HFF-Myc (cell line): ENCODE measurements at regions not wholly inside any gene's neighbourhood (a gene's known extent, or its start where the extent isn't known, plus 50 kb on each side); places are given as distances from the start of the nearest gene placed in this dataset.
A peak's percentile ranks its signal among the peaks of the same experiment; 100 is the strongest.

ENCODE experiments used
- DNase-seq: peaks from one replicate; pipeline ENCODE4 v3.0.0-alpha.2; 2011; ENCODE audit warnings: low read depth; ENCODE audit errors: extremely low read depth
- H3K4me3 ChIP-seq: replicated peaks from 2 replicates; pipeline ENCODE4 v1.5.1; 2011; ENCODE audit warnings: low read depth, mild to moderate bottlenecking, control low read depth, low read length
- TF ChIP-seq, protein P1 (sequence below): IDR thresholded peaks from 2 replicates; pipeline ENCODE4 v1.5.1; 2012; ENCODE audit warnings: mild to moderate bottlenecking, low read depth, low read length, control low read depth; ENCODE audit errors: missing control alignments

GRCh38 chr13:79772811-79773210, 291.9 kb downstream of the NDFIP2 start:
- DNase-seq, result no peak
- H3K4me3 ChIP-seq, result no peak overlapping the region
- TF ChIP-seq, protein P1, sequence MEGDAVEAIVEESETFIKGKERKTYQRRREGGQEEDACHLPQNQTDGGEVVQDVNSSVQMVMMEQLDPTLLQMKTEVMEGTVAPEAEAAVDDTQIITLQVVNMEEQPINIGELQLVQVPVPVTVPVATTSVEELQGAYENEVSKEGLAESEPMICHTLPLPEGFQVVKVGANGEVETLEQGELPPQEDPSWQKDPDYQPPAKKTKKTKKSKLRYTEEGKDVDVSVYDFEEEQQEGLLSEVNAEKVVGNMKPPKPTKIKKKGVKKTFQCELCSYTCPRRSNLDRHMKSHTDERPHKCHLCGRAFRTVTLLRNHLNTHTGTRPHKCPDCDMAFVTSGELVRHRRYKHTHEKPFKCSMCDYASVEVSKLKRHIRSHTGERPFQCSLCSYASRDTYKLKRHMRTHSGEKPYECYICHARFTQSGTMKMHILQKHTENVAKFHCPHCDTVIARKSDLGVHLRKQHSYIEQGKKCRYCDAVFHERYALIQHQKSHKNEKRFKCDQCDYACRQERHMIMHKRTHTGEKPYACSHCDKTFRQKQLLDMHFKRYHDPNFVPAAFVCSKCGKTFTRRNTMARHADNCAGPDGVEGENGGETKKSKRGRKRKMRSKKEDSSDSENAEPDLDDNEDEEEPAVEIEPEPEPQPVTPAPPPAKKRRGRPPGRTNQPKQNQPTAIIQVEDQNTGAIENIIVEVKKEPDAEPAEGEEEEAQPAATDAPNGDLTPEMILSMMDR, result no peak

DNA sequence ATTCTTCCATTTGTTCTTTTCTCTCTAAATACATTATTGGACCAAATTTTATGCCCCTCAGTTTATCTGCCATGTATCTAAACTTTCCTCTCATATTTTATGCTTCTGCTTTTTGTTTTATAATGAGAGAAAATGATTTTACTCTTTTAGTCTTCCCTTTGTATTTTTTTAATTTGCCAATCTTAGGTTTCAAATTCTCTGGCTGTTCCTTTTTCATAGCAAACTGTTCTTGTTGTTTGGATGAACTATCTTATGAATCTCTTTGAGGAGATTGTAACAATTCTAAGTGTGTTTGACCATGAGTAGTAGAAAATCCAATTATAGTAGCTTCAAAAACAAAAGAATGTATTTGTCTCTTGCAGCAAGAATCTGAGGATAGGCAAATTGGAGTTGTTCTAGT, 290.5 kb downstream of the NDFIP2 start:
- no peak overlapping the region for H3K4me3 ChIP-seq
- no peak for DNase-seq
- TF ChIP-seq, protein P1, result no peak

- TF ChIP-seq, protein P1, result no peak
- H3K4me3 ChIP-seq, result no peak overlapping the region
- no peak for DNase-seq
Measured at GRCh38 chr13:79770056-79770455, 289.1 kb downstream of the NDFIP2 start.

- TF ChIP-seq, protein P1, result no peak
- DNase-seq, result no peak
- no peak overlapping the region for H3K4me3 ChIP-seq
Measured at GRCh38 chr13:79767126-79767525, 286.2 kb downstream of the NDFIP2 start.

- no peak overlapping the region for H3K4me3 ChIP-seq
- TF ChIP-seq, protein P1, result no peak
- no peak for DNase-seq
Measured at GRCh38 chr13:79765331-79765730, 284.4 kb downstream of the NDFIP2 start.

DNA sequence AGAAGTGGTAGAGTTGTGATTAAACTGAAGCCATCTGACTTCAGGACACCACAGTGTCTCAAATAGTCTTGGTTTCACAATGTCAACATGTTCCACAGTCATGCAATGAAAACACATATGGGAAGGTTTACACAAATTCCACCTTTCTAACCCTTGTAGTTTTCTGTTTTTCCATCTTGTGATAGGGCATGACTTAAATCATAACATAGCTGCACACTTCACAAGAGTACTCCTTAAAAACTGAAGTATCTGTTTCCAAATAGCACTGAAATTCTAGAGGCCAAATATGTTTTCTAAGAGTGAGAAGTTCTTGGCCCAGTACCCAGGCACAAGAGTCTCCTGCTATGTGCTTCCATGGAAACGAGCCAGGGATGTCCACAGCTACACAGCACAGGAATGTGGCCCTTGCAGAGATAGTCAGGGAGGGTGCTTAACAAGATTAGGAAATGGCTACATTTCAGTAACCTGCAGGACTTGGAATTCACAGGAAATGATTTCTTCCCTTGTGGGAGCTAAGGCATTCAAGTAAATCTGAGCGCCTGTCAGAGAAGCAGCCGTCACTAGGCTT, 269.1 kb downstream of the NDFIP2 start:
- TF ChIP-seq, protein P1, result no peak
- H3K4me3 ChIP-seq, result no peak overlapping the region
- peak; percentile 85 for DNase-seq

DNA sequence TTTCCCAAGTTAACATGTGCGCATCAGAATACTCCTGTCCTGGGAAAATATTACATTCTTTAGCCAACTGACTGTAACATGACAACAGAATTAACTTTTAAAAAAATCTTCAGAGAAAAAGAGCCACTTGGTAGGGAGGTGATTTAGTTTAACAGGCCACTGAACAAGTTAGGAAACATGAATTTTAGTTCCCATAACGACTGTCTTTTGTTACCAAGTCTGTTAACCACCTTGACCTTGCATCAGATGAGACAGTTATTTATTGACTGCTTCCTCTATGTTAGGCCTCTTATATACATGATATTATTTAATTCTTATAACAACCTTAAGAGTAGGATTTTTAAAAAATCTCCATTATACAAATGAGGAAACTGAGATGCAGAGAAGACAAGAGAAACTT, 268.6 kb downstream of the NDFIP2 start:
- H3K4me3 ChIP-seq, result no peak overlapping the region
- TF ChIP-seq, protein P1, result no peak
- DNase-seq, result no peak
